Activated CD4-positive, alpha-beta T cell treated with anti-CD3 and anti-CD28 coated beads for 36 hours (primary cell): ENCODE measurements at regions not wholly inside any gene's neighbourhood (a gene's known extent, or its start where the extent isn't known, plus 50 kb on each side); places are given as distances from the start of the nearest gene placed in this dataset.

Source experiments
- ATAC-seq: fragments of 200-7000 bp; cut with Tn5 transposase; one replicate; pipeline ENCODE4 v1.10.0; 2021; ENCODE audit warnings: mild to moderate bottlenecking, moderate library complexity
- CTCF ChIA-PET: fragments of 350-600 bp; sonication (Branson Sonifier 250); formaldehyde crosslinking; loops from one replicate; lab custom pipeline; 2021; ENCODE audit warnings: antibody characterized with exemption; lab: Charles Lee
- POLR2A ChIA-PET: fragments of 350-600 bp; sonication (Branson Sonifier 250); formaldehyde crosslinking; loops from one replicate; lab custom pipeline; 2021; ENCODE audit warnings: antibody characterized with exemption, inconsistent platforms; lab: Charles Lee
- DNase-seq: peaks from one replicate; pipeline ENCODE4 v3.0.0-alpha.2; 2020
- H3K27ac Mint-ChIP-seq: one replicate; pipeline ENCODE4 v1.8.0; 2021; ENCODE audit warnings: mixed read lengths
- H3K27me3 Mint-ChIP-seq: one replicate; pipeline ENCODE4 v1.8.0; 2021; ENCODE audit warnings: mixed read lengths
- H3K36me3 Mint-ChIP-seq: one replicate; pipeline ENCODE4 v1.8.0; 2021; ENCODE audit warnings: low read depth, mixed read lengths
- H3K4me1 Mint-ChIP-seq: one replicate; pipeline ENCODE4 v1.8.0; 2021; ENCODE audit warnings: mixed read lengths
- H3K4me3 Mint-ChIP-seq: one replicate; pipeline ENCODE4 v1.8.0; 2021; ENCODE audit warnings: mild to moderate bottlenecking, moderate library complexity, mixed read lengths
- H3K9me3 Mint-ChIP-seq: one replicate; pipeline ENCODE4 v1.8.0; 2021; ENCODE audit warnings: low read depth, mixed read lengths
- intact Hi-C, 2 experiments: fragments of 100-400 bp; cut with DNase I in 1 of 2; cut with micrococcal nuclease in 1 of 2; formaldehyde crosslinking; loops; one replicate each; pipeline versions ENCODE4 v1.14.2 to v1.15.1; 2022 to 2024; cut with DNase I, micrococcal nuclease

- no peak overlapping the region for H3K4me3 Mint-ChIP-seq
- ATAC-seq: no peak
- ChIA-PET CTCF (interaction anchor here (1.3 kb wide), 1 partner anchor 8 kb away, joined by 3 read pairs; no protein-coding TSS in a partner anchor), POLR2A (no interaction called here)
- no peak overlapping the region for H3K27ac Mint-ChIP-seq
- intact Hi-C loops: no loop called here
- H3K9me3 Mint-ChIP-seq: no peaks in the 10 kb centered on the region
- H3K36me3 Mint-ChIP-seq: peaks cover 17% of the 10 kb centered on the region
- no peaks in the 10 kb centered on the region for H3K27me3 Mint-ChIP-seq
- H3K4me1 Mint-ChIP-seq: peaks cover 15% of the 10 kb centered on the region
- DNase-seq: no peak
Measured at GRCh38 chr7:66864294-66864693, 56.7 kb upstream of the TMEM248 start.

GRCh38 chr7:66865290-66865864 lies 55.6 kb upstream of the TMEM248 start:
- ATAC-seq: no peak
- CTCF ChIA-PET: interaction anchor here (0.7 kb wide), 1 partner anchor 91 kb away, joined by 5 read pairs; no protein-coding TSS in a partner anchor
- no peak for DNase-seq
- POLR2A ChIA-PET: no interaction called here
- Mint-ChIP-seq H3K4me1 (peaks cover 14% of the 10 kb centered on the region), H3K27me3 (no peaks in the 10 kb centered on the region), H3K27ac (no peak overlapping the region), H3K4me3 (no peak overlapping the region), H3K36me3 (peaks cover 12% of the 10 kb centered on the region), H3K9me3 (no peaks in the 10 kb centered on the region)
- intact Hi-C loops: no loop called here

GRCh38 chr7:66867198-66867790 lies 53.7 kb upstream of the TMEM248 start:
- intact Hi-C loops: no loop called here

GRCh38 chr7:66869660-66870450 lies 51.2 kb upstream of the TMEM248 start:
- ChIA-PET CTCF (interaction anchor here (0.8 to 1.4 kb wide), 2 partner anchors 25 to 334 kb away, joined by 4 read pairs; no protein-coding TSS in a partner anchor), POLR2A (interaction anchor here (1.2 kb wide), 1 partner anchor 17 kb away, joined by 4 read pairs; no protein-coding TSS in a partner anchor)
- no peaks in the 10 kb centered on the region for H3K27me3 Mint-ChIP-seq
- intact Hi-C loops: loop anchor here in 1 of 2 experiments (1.0 kb wide), 1 partner anchor 17 kb away; no protein-coding TSS in a partner anchor
- H3K36me3 Mint-ChIP-seq: peaks cover 15% of the 10 kb centered on the region
- H3K4me1 Mint-ChIP-seq: peaks cover 11% of the 10 kb centered on the region
- no peak overlapping the region for H3K4me3 Mint-ChIP-seq
- DNase-seq: peak; percentile 35
- peak; percentile 89 for ATAC-seq
- H3K9me3 Mint-ChIP-seq: no peaks in the 10 kb centered on the region
- H3K27ac Mint-ChIP-seq: peak overlapping the region; percentile 17

More at GRCh38 chr7:66867198-66867790, 53.7 kb upstream of the TMEM248 start:
- Mint-ChIP-seq H3K4me3 (no peak overlapping the region), H3K36me3 (peaks cover 18% of the 10 kb centered on the region), H3K4me1 (peaks cover 11% of the 10 kb centered on the region), H3K9me3 (no peaks in the 10 kb centered on the region), H3K27ac (no peak overlapping the region), H3K27me3 (no peaks in the 10 kb centered on the region)
- ATAC-seq: no peak
- no peak for DNase-seq
- ChIA-PET POLR2A (no interaction called here), CTCF (no interaction called here)

- H3K27ac Mint-ChIP-seq: peak overlapping the region; percentile 7
- H3K27me3 Mint-ChIP-seq: no peaks in the 10 kb centered on the region
- peaks cover 11% of the 10 kb centered on the region for H3K4me1 Mint-ChIP-seq
- peaks cover 15% of the 10 kb centered on the region for H3K36me3 Mint-ChIP-seq
- CTCF ChIA-PET: interaction anchor here (1.4 kb wide), 1 partner anchor 27 kb away, joined by 4 read pairs; no protein-coding TSS in a partner anchor
- H3K4me3 Mint-ChIP-seq: no peak overlapping the region
- POLR2A ChIA-PET: no interaction called here
- DNase-seq: no peak
- no peaks in the 10 kb centered on the region for H3K9me3 Mint-ChIP-seq
- intact Hi-C loops: no loop called here
- no peak for ATAC-seq
Measured at GRCh38 chr7:66871076-66871475, 49.9 kb upstream of the TMEM248 start.
